HG02885 (cell line): ENCODE measurements at regions not wholly inside any gene's neighbourhood (a gene's known extent, or its start where the extent isn't known, plus 50 kb on each side); places are given as distances from the start of the nearest gene placed in this dataset.

Source experiments
- ATAC-seq: cut with Tn5 transposase; IDR thresholded peaks from one replicate; pipeline ENCODE4 v1.9.1; 2021; ENCODE audit warnings: mild to moderate bottlenecking; ENCODE audit not compliant: unreplicated experiment, poor library complexity

GRCh38 chr14:66380143-66380542 is 106.0 kb upstream of the CCDC196 start:
- no peak for ATAC-seq

GRCh38 chr14:66381755-66382154 is 104.4 kb upstream of the CCDC196 start:
- ATAC-seq = no peak

DNA sequence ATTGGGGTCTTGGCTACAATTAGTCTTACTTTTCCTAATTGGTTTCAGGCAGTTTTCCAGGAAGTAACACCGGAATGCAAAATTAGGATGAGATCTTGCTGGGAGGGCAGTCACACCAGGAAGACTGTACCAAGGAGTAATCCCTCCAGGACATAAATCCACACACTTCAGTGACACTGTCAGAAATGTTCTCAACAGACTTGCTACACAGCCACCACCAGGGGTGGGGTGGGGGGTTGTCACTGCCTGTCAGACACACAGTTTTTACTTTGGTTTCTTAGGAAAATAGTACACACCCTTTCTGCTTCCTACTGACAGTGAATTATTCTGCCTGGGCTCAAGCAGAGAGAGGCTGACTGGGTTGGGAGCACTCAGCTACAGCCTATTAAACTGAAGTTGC is 102.9 kb upstream of the CCDC196 start:
- no peak for ATAC-seq

GRCh38 chr14:66383771-66384170 is 102.4 kb upstream of the CCDC196 start:
- no peak for ATAC-seq

DNA sequence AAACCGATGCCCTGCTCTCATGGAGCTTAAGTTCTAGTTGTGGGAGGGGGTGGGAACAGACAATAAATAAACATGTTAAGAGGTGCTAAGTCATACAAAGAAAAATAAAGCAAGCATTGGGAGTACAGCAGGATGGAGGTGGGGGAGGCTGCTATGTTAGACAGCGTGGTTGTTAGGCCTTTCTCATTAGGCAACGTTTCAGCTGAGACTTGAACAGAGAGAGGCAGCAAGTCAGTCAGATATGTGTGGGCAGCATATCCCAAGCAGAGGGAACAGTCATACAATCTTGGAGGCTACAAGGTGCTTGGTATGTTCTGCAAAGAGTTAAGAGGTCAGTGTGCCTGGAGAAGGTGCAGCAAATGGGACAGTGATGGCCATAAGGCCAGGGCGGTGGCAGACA is 97.7 kb upstream of the CCDC196 start:
- ATAC-seq = no peak

- ATAC-seq = no peak
Observed at GRCh38 chr14:66389481-66389880, 96.7 kb upstream of the CCDC196 start.

DNA sequence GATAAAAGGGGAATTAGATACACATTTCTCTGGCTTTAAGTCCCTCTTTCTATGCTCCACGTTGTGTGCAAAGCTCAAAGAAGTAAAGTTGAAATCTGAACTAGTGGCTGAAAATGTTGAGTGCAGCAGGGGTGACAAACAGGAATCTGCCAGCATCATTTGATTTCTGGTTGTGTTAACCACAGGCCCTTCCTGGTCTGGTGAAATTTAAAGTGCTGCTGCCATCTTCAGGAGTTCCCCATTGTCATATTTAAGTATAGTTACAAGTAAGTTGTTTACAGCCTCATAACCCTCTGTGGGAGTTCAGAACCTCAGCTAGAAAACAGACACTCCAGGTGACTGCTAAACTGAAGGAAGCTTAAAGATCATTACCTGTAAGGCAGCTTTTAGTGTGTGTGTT is 90.9 kb upstream of the CCDC196 start:
- ATAC-seq = peak; percentile 71

DNA sequence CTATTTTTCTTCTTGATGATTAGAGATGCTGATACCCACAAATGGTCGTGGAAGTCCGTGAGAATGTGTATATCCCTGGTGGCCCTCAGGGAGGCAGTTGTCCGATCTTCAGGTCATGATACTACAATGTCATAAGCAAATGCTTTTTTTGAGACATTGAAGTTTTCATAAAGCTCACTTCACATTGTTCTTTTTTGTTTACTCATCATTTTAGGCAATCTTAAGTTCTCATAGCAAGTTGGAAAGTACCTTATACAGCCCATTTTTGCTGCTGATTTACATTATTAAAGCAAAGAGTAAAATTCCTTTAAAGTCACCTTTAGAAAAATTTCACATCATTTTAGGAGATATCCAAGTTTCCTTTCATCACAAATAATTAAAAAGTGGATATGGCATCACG is 90.0 kb upstream of the CCDC196 start:
- no peak for ATAC-seq

- ATAC-seq = no peak
Observed at GRCh38 chr14:66398437-66398836, 87.7 kb upstream of the CCDC196 start.

- no peak for ATAC-seq
Observed at GRCh38 chr14:66401449-66402095, 84.6 kb upstream of the CCDC196 start.

- ATAC-seq = peak; percentile 60
Observed at GRCh38 chr14:66403183-66403582, 83.0 kb upstream of the CCDC196 start.

DNA sequence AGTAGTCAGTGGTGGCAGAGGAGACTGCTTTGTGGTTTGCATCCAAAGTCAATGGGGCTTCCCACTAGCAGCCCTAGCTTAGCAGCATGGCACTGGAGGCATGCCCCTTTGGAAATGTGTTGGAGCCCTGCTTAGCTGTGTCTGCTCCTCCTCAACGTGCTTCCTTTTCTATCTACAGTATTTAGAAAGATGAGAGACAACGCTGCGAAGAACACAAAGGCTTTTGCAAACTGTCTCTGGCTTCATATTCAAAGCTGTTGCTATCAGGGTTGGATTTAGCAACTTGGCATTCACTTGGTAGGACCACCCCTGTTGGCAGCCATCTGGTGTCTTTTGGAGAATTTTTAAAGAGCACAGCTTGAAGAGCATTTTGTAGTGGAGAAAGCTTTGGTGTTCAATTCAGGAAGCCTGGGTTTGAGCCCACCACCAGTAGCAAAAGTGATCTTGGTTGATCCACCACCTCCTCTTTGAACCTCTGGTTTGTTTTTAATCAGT is 82.1 kb upstream of the CCDC196 start:
- no peak for ATAC-seq

DNA sequence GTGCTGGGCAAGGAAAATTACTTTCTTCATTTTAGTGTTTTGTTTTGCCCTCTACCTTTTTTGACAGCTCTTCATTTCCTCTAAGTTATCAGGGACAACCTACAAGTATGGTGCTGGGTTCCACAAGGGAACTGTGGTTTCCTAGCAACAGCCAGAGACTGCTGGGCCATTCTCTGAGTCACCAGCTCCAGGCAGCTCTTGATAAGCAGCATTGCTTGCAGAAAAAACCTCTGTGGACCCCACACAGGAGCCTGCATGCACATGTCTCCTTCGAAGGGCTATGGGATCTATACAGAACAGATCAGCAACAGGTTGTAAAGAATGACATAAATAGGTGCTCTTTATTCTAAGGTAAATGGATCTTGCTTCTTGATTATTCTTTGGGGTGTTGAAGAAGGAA is 81.0 kb upstream of the CCDC196 start:
- no peak for ATAC-seq

- no peak for ATAC-seq
Observed at GRCh38 chr14:66413901-66414300, 72.3 kb upstream of the CCDC196 start.

DNA sequence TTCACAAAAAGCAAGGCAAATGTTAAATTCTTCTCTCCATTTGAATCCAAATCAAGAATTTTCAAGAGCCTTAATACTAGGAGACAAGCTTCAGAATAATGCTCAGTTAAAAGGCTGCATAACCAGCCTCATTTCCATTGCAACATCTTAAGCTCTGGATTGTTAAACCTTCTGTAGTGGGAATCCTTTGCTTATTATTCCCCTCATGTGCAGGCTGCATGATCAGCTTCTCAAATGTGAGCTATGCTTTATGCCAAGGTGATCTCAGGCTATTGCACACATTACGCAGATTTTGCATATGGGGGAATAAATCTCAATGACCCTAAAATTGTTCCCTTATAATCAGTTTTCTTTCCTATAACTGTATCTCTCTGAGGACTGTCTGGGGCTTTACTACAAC is 71.7 kb upstream of the CCDC196 start:
- ATAC-seq = no peak

- no peak for ATAC-seq
Observed at GRCh38 chr14:66420251-66421006, 65.7 kb upstream of the CCDC196 start.

- no peak for ATAC-seq
Observed at GRCh38 chr14:66421990-66422946, 63.9 kb upstream of the CCDC196 start.

DNA sequence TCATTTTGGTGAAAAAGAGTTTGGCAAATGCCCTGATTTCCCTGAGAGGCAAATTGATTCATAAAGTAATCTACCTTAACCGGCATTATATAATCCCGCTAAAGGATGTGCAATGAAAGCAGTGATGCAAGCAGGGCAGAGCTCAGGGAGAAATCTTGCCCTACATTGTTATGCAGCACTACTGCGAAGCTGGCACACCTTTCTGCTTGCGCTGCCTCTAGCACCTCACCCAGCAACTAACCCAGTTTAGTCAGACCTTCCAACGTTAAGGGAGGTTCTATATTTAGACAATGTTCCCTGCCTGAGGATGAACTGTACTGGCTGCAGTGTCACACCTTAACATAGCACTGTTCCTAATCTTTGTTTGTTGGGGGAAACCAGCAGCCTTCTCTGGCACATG is 60.8 kb upstream of the CCDC196 start:
- ATAC-seq = no peak

- no peak for ATAC-seq
Observed at GRCh38 chr14:66426451-66426850, 59.7 kb upstream of the CCDC196 start.

DNA sequence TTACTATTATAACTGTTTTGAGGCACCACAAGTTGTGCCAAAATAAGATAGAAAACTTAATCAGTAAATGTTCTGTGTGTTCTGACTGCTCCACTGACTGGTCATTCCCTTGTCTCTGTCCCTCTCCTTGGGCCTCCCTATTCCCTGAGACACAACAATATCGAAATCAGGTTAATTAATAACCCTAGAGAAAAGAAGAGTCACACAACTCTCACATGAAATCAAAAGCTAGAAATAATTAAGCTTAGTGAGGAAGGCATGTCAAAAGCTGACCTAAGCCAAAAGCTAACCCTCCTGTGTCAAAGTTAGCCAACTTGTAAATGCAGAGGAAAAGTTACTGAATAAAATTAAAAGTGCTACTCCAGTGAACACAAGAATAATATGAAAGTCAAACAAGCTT is 53.8 kb upstream of the CCDC196 start:
- no peak for ATAC-seq

DNA sequence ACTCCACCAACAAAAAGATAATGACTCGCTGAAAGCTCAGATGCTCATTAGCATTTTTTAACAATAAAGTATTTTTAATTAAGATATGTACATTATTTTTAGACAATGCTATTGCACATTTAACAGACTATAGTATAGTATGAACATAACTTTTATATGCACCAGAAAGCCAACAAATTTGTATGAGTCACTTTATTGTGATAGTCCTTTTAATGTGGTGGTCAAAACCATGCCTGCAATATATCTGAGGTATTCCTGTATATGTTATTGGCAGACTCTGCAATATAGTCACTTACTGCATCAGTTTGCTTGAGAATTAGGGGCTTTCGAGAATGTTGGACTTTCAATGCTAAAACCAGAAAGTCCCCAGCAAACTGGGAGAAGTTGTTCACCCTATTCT is 51.7 kb upstream of the CCDC196 start:
- ATAC-seq = no peak
